ENCODE measurements at regions not wholly inside any gene's neighbourhood (a gene's known extent, or its start where the extent isn't known, plus 50 kb on each side); places are given as distances from the start of the nearest gene placed in this dataset.

GRCh38 chr2:67048314-67048713 is 348.8 kb upstream of the ETAA1 start:
- Histone ChIP-seq H3K36me3 (no peaks in the 10 kb centered on the region), H3K4me3 (no peak overlapping the region), H3K9me3 (no peaks in the 10 kb centered on the region), H3K27me3 (replicated peaks; ENCODE audit: insufficient read depth) (no peaks in the 10 kb centered on the region), H3K27ac (no peak overlapping the region), H3K4me1 (ENCODE audit: control insufficient read depth in 1 of 2, low read depth in 2 of 2) (peaks cover 0 to 6% of the 10 kb centered on the region in 2 donors)
- ATAC-seq (ENCODE audit: insufficient number of reproducible peaks, low FRiP score, low read depth) (no peak), DNase-seq (ENCODE audit: low spot score) (no peak)
- TF ChIP-seq CTCF (IDR thresholded peaks at IDR 0.05): no peak

GRCh38 chr2:67050622-67051021 is 346.5 kb upstream of the ETAA1 start:
- no peak for ATAC-seq (ENCODE audit: insufficient number of reproducible peaks, low FRiP score, low read depth)
- H3K4me3 ChIP-seq: no peak overlapping the region
- TF ChIP-seq CTCF (IDR thresholded peaks at IDR 0.05): no peak
- no peak for DNase-seq (ENCODE audit: low spot score)
- no peak overlapping the region for H3K27ac ChIP-seq
- no peaks in the 10 kb centered on the region for H3K27me3 ChIP-seq (replicated peaks; ENCODE audit: insufficient read depth)
- no peaks in the 10 kb centered on the region for H3K36me3 ChIP-seq
- no peaks in the 10 kb centered on the region for H3K9me3 ChIP-seq
- H3K4me1 ChIP-seq (ENCODE audit: control insufficient read depth in 1 of 2, low read depth in 2 of 2): peaks cover 0 to 6% of the 10 kb centered on the region in 2 donors

- no peak for DNase-seq (ENCODE audit: low spot score)
Measured at GRCh38 chr2:67054728-67055127, 342.4 kb upstream of the ETAA1 start.

GRCh38 chr2:67055387-67056304 is 341.5 kb upstream of the ETAA1 start:
- no peak for ATAC-seq (ENCODE audit: insufficient number of reproducible peaks, low FRiP score, low read depth)
- Histone ChIP-seq H3K27ac (no peak overlapping the region), H3K27me3 (replicated peaks; ENCODE audit: insufficient read depth) (no peaks in the 10 kb centered on the region), H3K4me3 (no peak overlapping the region), H3K9me3 (no peaks in the 10 kb centered on the region), H3K4me1 (ENCODE audit: control insufficient read depth in 1 of 2, low read depth in 2 of 2) (no peaks in the 10 kb centered on the region), H3K36me3 (no peaks in the 10 kb centered on the region)
- no peak for DNase-seq (ENCODE audit: low spot score)
- no peak for TF ChIP-seq CTCF (IDR thresholded peaks at IDR 0.05)

More at GRCh38 chr2:67054728-67055127, 342.4 kb upstream of the ETAA1 start:
- Histone ChIP-seq H3K4me3 (no peak overlapping the region), H3K36me3 (no peaks in the 10 kb centered on the region), H3K4me1 (ENCODE audit: control insufficient read depth in 1 of 2, low read depth in 2 of 2) (no peaks in the 10 kb centered on the region), H3K27me3 (replicated peaks; ENCODE audit: insufficient read depth) (no peaks in the 10 kb centered on the region), H3K27ac (no peak overlapping the region), H3K9me3 (no peaks in the 10 kb centered on the region)
- TF ChIP-seq CTCF (IDR thresholded peaks at IDR 0.05): no peak
- no peak for ATAC-seq (ENCODE audit: insufficient number of reproducible peaks, low FRiP score, low read depth)

- no peaks in the 10 kb centered on the region for H3K27me3 ChIP-seq (replicated peaks; ENCODE audit: insufficient read depth)
- no peak for TF ChIP-seq CTCF (IDR thresholded peaks at IDR 0.05)
- H3K4me3 ChIP-seq: no peak overlapping the region
- DNase-seq (ENCODE audit: low spot score) (no peak), ATAC-seq (ENCODE audit: insufficient number of reproducible peaks, low FRiP score, low read depth) (no peak)
- H3K9me3 ChIP-seq: no peaks in the 10 kb centered on the region
- no peak overlapping the region for H3K27ac ChIP-seq
- no peaks in the 10 kb centered on the region for H3K36me3 ChIP-seq
- no peaks in the 10 kb centered on the region for H3K4me1 ChIP-seq (ENCODE audit: control insufficient read depth in 1 of 2, low read depth in 2 of 2)
Measured at GRCh38 chr2:67057123-67057522, 340.0 kb upstream of the ETAA1 start.
